Astrocyte (in vitro differentiated cells and primary cell): ENCODE measurements at regions not wholly inside any gene's neighbourhood (a gene's known extent, or its start where the extent isn't known, plus 50 kb on each side); places are given as distances from the start of the nearest gene placed in this dataset.

Source experiments
- CTCF ChIP-seq: IDR thresholded peaks from 2 replicates; pipeline ENCODE4 v1.5.1; 2011; ENCODE audit warnings: low read depth, mild to moderate bottlenecking, inconsistent platforms, low read length, moderate library complexity; ENCODE audit not compliant: insufficient read depth
- EZH2 ChIP-seq: IDR thresholded peaks from 2 replicates; pipeline ENCODE4 v1.6.1; 2012; ENCODE audit warnings: mild to moderate bottlenecking, low read length, inconsistent platforms; ENCODE audit not compliant: insufficient read depth

DNA sequence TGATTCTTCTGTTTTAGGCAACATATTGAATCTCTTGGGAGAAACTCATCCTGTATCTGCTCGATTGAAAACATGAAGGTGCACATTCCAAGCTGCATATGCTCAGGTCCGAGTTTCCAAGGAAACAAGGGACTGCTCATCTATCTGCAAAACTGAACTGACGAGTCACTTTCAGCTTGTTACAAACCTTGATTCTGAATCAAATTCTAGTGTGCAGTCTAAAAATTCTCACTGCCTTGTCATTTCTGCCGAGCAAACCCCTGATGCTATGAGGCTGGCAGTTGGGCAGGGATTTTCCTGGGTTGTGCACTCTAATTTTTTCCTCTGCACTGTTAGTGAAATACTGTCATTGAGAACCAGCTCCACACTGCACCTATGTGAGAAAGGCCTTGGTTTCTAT is 101.3 kb upstream of the ETAA1 start:
- TF ChIP-seq EZH2 (no peak), CTCF (no peak)
